ENCODE measurements at regions not wholly inside any gene's neighbourhood (a gene's known extent, or its start where the extent isn't known, plus 50 kb on each side); places are given as distances from the start of the nearest gene placed in this dataset.

- no peaks in the 10 kb centered on the region for H3K36me3 ChIP-seq (ENCODE audit: control insufficient read depth, insufficient read depth, low read length)
- no peak for DNase-seq (ENCODE audit: low read depth)
- H3K27me3 ChIP-seq (ENCODE audit: control insufficient read depth, insufficient read depth, low read length), result peaks cover 3% of the 10 kb centered on the region
- no peak for FAIRE-seq
- TF ChIP-seq, protein P1, sequence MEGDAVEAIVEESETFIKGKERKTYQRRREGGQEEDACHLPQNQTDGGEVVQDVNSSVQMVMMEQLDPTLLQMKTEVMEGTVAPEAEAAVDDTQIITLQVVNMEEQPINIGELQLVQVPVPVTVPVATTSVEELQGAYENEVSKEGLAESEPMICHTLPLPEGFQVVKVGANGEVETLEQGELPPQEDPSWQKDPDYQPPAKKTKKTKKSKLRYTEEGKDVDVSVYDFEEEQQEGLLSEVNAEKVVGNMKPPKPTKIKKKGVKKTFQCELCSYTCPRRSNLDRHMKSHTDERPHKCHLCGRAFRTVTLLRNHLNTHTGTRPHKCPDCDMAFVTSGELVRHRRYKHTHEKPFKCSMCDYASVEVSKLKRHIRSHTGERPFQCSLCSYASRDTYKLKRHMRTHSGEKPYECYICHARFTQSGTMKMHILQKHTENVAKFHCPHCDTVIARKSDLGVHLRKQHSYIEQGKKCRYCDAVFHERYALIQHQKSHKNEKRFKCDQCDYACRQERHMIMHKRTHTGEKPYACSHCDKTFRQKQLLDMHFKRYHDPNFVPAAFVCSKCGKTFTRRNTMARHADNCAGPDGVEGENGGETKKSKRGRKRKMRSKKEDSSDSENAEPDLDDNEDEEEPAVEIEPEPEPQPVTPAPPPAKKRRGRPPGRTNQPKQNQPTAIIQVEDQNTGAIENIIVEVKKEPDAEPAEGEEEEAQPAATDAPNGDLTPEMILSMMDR (IDR thresholded peaks at IDR 0.05; ENCODE audit: insufficient read depth, low read length, severe bottlenecking), result no peak
- H3K4me3 ChIP-seq (ENCODE audit: low read depth, low read length), result no peak overlapping the region
Measured at GRCh38 chr5:135628771-135629563, 50.2 kb upstream of the CXCL14 start.

All from bronchial epithelial cell (primary cell).